ENCODE measurements at regions not wholly inside any gene's neighbourhood (a gene's known extent, or its start where the extent isn't known, plus 50 kb on each side); places are given as distances from the start of the nearest gene placed in this dataset.

DNA sequence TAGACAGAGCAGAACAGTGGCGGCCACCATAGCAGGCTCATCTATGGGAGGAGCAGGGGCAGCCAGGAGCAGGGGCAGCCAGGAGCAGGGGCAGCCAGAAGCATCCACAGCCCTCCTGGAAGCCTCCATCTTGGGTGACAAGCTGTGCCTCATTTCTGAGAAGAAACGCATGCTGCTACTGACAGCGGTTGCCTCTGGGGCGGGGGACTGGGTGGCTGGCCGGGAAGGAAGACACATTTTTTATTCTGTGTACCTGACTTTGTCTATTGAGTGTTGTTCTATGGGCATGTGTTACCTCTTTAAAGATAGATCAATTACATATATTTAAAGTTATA, 71.5 kb upstream of the KLF13 start:
- POLR2A ChIA-PET = no interaction called here
- Histone ChIP-seq H3K4me3 (ENCODE audit: low read depth, low read length) (no peak overlapping the region), H3K4me1 (ENCODE audit: control insufficient read depth, insufficient read depth, low read length) (peaks cover 7% of the 10 kb centered on the region; the same call in 1 of the 2 replicates), H3K9me3 (ENCODE audit: control insufficient read depth, insufficient read depth, low read depth, low read length) (no peaks in the 10 kb centered on the region), H3K36me3 (ENCODE audit: control insufficient read depth in 2 of 2, insufficient read depth in 1 of 2, low read length in 2 of 2) (no peaks in the 10 kb centered on the region), H3K27ac (ENCODE audit: extremely low read depth, low read depth, low read length) (no peak overlapping the region)
- TF ChIP-seq ZFP69B (tag by site-specific recombination; IDR thresholded peaks at IDR 0.05) (no peak), ZNF571 (tag by site-specific recombination; IDR thresholded peaks at IDR 0.05) (no peak), REPIN1 (tag by site-specific recombination; IDR thresholded peaks at IDR 0.05; ENCODE audit: low read depth) (no peak), GLI4 (tag by site-specific recombination; IDR thresholded peaks at IDR 0.05) (no peak), ZNF211 (tag by site-specific recombination; IDR thresholded peaks at IDR 0.05; ENCODE audit: low read depth) (no peak), ZNF561 (tag by site-specific recombination; IDR thresholded peaks at IDR 0.05; ENCODE audit: borderline replicate concordance) (no peak), ZFP37 (tag by site-specific recombination; IDR thresholded peaks at IDR 0.05) (no peak), PBX3 (CRISPR knock-in tag; IDR thresholded peaks at IDR 0.05) (no peak), ZNF433 (tag by site-specific recombination; IDR thresholded peaks at IDR 0.05; ENCODE audit: low read depth) (no peak), ZNF777 (tag by site-specific recombination; IDR thresholded peaks at IDR 0.05; ENCODE audit: borderline replicate concordance) (no peak), ZNF248 (tag by site-specific recombination; IDR thresholded peaks at IDR 0.05) (no peak), ZNF266 (tag by site-specific recombination; IDR thresholded peaks at IDR 0.05; ENCODE audit: low read depth) (no peak), ZNF114 (tag by site-specific recombination; IDR thresholded peaks at IDR 0.05) (no peak), OVOL3 (tag by site-specific recombination; IDR thresholded peaks at IDR 0.05) (no peak), PRDM1 (tag by site-specific recombination; IDR thresholded peaks at IDR 0.05) (no peak), ZSCAN23 (tag by site-specific recombination; IDR thresholded peaks at IDR 0.05) (no peak)
- TF ChIP-seq, protein P1, sequence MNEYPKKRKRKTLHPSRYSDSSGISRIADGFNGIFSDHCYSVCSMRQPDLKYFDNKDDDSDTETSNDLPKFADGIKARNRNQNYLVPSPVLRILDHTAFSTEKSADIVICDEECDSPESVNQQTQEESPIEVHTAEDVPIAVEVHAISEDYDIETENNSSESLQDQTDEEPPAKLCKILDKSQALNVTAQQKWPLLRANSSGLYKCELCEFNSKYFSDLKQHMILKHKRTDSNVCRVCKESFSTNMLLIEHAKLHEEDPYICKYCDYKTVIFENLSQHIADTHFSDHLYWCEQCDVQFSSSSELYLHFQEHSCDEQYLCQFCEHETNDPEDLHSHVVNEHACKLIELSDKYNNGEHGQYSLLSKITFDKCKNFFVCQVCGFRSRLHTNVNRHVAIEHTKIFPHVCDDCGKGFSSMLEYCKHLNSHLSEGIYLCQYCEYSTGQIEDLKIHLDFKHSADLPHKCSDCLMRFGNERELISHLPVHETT (tag by site-specific recombination; IDR thresholded peaks at IDR 0.05) = no peak
- CTCF ChIA-PET = no interaction called here

DNA sequence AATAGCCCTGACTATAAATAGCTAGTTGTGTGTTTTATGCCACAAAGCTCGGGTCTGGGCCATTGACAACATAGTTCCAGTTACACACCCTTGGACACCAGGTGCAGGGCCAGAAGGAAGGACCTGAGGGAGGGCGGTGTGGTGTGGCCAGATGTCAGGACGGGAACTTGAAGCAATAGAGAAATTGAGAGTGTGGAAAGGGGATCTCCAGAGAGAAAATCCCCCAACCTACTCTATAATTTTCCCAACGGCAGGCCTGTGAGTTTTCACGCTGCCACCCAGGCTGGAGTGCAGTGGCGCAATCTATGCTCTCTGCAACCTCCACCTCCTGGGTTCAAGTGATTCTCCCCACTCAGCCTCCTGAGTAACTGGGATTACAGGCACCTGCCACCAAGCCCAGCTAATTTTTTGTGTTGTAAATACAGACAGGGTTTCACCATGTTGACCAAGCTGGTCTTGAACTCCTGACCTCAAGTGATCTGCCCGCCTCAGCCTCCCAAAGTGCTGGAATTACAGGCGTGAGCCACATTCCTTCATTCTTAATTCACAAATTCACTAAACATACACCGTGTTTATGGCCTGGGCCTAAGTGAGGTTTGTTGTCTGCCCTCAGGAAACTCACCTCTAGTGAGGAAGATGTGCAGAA, 70.8 kb upstream of the KLF13 start:
- Histone ChIP-seq H3K27ac (ENCODE audit: extremely low read depth, low read depth, low read length) (no peak overlapping the region), H3K4me3 (ENCODE audit: low read depth, low read length) (no peak overlapping the region), H3K36me3 (ENCODE audit: control insufficient read depth in 2 of 2, insufficient read depth in 1 of 2, low read length in 2 of 2) (no peaks in the 10 kb centered on the region), H3K4me1 (ENCODE audit: control insufficient read depth, insufficient read depth, low read length) (peaks cover 7% of the 10 kb centered on the region; the same call in 1 of the 2 replicates), H3K9me3 (ENCODE audit: control insufficient read depth, insufficient read depth, low read depth, low read length) (no peaks in the 10 kb centered on the region)
- ChIA-PET CTCF (no interaction called here), POLR2A (no interaction called here)
- TF ChIP-seq REPIN1 (tag by site-specific recombination; IDR thresholded peaks at IDR 0.05; ENCODE audit: low read depth) = no peak
- no peak for TF ChIP-seq SP7 (tag by site-specific recombination; IDR thresholded peaks at IDR 0.05)
- TF ChIP-seq, protein P2, sequence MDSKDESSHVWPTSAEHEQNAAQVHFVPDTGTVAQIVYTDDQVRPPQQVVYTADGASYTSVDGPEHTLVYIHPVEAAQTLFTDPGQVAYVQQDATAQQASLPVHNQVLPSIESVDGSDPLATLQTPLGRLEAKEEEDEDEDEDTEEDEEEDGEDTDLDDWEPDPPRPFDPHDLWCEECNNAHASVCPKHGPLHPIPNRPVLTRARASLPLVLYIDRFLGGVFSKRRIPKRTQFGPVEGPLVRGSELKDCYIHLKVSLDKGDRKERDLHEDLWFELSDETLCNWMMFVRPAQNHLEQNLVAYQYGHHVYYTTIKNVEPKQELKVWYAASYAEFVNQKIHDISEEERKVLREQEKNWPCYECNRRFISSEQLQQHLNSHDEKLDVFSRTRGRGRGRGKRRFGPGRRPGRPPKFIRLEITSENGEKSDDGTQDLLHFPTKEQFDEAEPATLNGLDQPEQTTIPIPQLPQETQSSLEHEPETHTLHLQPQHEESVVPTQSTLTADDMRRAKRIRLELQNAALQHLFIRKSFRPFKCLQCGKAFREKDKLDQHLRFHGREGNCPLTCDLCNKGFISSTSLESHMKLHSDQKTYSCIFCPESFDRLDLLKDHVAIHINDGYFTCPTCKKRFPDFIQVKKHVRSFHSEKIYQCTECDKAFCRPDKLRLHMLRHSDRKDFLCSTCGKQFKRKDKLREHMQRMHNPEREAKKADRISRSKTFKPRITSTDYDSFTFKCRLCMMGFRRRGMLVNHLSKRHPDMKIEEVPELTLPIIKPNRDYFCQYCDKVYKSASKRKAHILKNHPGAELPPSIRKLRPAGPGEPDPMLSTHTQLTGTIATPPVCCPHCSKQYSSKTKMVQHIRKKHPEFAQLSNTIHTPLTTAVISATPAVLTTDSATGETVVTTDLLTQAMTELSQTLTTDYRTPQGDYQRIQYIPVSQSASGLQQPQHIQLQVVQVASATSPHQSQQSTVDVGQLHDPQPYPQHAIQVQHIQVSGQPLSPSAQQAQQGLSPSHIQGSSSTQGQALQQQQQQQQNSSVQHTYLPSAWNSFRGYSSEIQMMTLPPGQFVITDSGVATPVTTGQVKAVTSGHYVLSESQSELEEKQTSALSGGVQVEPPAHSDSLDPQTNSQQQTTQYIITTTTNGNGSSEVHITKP (tag by site-specific recombination; IDR thresholded peaks at IDR 0.05) = no peak
- no peak for TF ChIP-seq ZNF223 (tag by site-specific recombination; IDR thresholded peaks at IDR 0.05)
- no peak for TF ChIP-seq ZBTB17 (tag by site-specific recombination; IDR thresholded peaks at IDR 0.05)
